ENCODE measurements at regions not wholly inside any gene's neighbourhood (a gene's known extent, or its start where the extent isn't known, plus 50 kb on each side); places are given as distances from the start of the nearest gene placed in this dataset.

DNA sequence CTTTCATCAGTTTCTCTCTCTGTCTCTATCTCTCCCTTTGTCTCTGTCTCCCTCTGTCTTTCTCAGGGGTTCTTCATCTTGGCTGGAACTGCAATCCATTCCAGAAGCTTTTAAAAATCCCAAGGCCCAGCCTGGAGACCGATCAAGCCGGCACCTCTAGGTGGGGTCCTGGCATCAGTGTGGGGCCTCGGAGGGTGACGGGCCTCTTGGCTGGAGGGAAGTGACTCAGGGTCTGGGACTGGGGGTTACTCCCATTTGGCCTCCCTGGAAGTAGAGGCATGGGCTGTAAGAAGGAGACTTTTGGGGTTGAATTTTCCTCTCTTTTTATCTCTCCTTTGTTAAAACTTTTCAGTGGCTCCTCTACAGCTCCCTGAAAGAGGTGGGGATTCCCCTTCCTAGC, 52.8 kb upstream of the OTOF start:
- FAIRE-seq = no peak
- Histone ChIP-seq H3K9ac (ENCODE audit: low read length in 3 of 3) (no peak overlapping the region), H3K4me1 (ENCODE audit: control insufficient read depth in 2 of 3, insufficient read depth in 2 of 3, low read depth in 1 of 3, low read length in 3 of 3) (no peaks in the 10 kb centered on the region), H3K36me3 (ENCODE audit: control insufficient read depth in 2 of 3, insufficient read depth in 3 of 3, low read length in 3 of 3) (no peaks in the 10 kb centered on the region), H3K9me3 (ENCODE audit: control insufficient read depth in 2 of 3, insufficient read depth in 1 of 3, low read length in 3 of 3) (no peaks in the 10 kb centered on the region), H3K27ac (ENCODE audit: low read depth in 2 of 2, low read length in 2 of 2) (no peak overlapping the region), H3K4me3 (ENCODE audit: low read length in 3 of 3) (no peak overlapping the region), H3K27me3 (ENCODE audit: control insufficient read depth, insufficient read depth, low read length) (no peaks in the 10 kb centered on the region)
- peak in 2 of 5 donors; percentile 10 to 31 for DNase-seq
- intact Hi-C loops (cut with DNase I) = no loop called here
- TF ChIP-seq, protein P1, sequence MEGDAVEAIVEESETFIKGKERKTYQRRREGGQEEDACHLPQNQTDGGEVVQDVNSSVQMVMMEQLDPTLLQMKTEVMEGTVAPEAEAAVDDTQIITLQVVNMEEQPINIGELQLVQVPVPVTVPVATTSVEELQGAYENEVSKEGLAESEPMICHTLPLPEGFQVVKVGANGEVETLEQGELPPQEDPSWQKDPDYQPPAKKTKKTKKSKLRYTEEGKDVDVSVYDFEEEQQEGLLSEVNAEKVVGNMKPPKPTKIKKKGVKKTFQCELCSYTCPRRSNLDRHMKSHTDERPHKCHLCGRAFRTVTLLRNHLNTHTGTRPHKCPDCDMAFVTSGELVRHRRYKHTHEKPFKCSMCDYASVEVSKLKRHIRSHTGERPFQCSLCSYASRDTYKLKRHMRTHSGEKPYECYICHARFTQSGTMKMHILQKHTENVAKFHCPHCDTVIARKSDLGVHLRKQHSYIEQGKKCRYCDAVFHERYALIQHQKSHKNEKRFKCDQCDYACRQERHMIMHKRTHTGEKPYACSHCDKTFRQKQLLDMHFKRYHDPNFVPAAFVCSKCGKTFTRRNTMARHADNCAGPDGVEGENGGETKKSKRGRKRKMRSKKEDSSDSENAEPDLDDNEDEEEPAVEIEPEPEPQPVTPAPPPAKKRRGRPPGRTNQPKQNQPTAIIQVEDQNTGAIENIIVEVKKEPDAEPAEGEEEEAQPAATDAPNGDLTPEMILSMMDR (IDR thresholded peaks at IDR 0.05; ENCODE audit: borderline replicate concordance, extremely low read depth, insufficient read depth) = no peak

DNA sequence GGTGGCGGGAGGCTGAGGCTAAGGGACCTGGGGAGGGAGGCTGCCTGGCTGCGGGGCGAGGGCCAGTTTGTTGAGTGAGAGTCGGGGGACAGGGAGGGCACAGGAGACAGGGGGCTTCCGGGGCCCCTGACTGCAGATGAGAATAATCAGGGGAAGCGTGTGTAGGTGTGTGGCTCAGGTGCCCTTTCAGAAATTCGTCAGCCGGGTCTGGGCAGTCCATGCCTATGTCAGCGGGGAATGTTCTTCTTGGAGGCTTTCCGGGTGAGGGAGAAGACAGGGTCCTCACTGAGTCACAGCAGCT, 52.3 kb upstream of the OTOF start:
- intact Hi-C loops (cut with DNase I) = no loop called here
- H3K4me3 ChIP-seq (ENCODE audit: low read length in 3 of 3) = no peak overlapping the region
- no peaks in the 10 kb centered on the region for H3K36me3 ChIP-seq (ENCODE audit: control insufficient read depth in 2 of 3, insufficient read depth in 3 of 3, low read length in 3 of 3)
- DNase-seq = peak in 2 of 5 donors; percentile 22 to 63
- no peak overlapping the region for H3K9ac ChIP-seq (ENCODE audit: low read length in 3 of 3)
- H3K9me3 ChIP-seq (ENCODE audit: control insufficient read depth in 2 of 3, insufficient read depth in 1 of 3, low read length in 3 of 3) = no peaks in the 10 kb centered on the region
- H3K27me3 ChIP-seq (ENCODE audit: control insufficient read depth, insufficient read depth, low read length) = no peaks in the 10 kb centered on the region
- TF ChIP-seq, protein P1 (IDR thresholded peaks at IDR 0.05; ENCODE audit: borderline replicate concordance, extremely low read depth, insufficient read depth) = no peak
- FAIRE-seq = no peak
- H3K27ac ChIP-seq (ENCODE audit: low read depth in 2 of 2, low read length in 2 of 2) = no peak overlapping the region
- no peaks in the 10 kb centered on the region for H3K4me1 ChIP-seq (ENCODE audit: control insufficient read depth in 2 of 3, insufficient read depth in 2 of 3, low read depth in 1 of 3, low read length in 3 of 3)

DNA sequence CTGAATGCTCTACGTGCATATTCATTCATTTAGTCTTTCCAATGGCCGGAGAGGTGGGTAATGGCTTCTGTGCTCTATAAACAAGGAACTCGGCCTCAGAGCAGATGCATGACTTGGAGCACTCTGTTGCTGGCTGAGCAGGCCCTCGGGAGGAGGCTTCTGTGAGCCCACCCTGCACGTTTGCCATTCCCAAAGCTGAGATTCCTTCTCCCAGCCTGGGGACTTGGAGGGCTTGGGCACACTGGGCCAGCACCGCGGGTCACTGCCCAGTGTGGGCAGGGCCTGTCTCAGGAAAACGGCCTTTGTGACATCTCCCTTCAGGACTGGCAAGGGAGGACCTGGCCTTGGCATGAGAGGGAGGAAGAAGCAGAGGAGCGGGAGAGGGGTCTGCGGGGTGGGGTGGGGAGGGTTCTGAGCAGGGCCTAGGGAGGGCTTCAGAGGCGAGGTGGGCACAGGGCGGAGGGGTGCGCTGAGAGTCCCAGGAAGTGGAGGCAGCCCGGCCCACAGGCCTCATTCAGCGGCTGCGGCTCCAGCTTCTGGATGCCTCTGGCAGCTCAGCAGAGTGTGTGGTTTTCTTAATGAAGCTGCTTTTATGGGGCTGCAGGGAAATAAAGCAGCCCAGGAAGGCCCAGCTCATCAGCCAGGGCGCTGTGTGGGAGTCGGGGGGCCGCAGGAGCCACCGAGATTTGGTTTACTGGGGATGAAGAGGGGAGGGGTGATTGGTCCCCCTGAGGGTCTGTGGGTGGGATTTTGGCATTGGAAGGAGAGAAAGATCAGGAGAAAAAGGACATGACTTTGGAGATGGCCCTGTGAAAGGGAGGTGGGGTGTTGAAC, 51.7 kb upstream of the OTOF start:
- Histone ChIP-seq H3K4me3 (ENCODE audit: low read length in 3 of 3) (no peak overlapping the region), H3K4me1 (ENCODE audit: control insufficient read depth in 2 of 3, insufficient read depth in 2 of 3, low read depth in 1 of 3, low read length in 3 of 3) (no peaks in the 10 kb centered on the region), H3K9ac (ENCODE audit: low read length in 3 of 3) (no peak overlapping the region), H3K27me3 (ENCODE audit: control insufficient read depth, insufficient read depth, low read length) (no peaks in the 10 kb centered on the region), H3K9me3 (ENCODE audit: control insufficient read depth in 2 of 3, insufficient read depth in 1 of 3, low read length in 3 of 3) (no peaks in the 10 kb centered on the region), H3K36me3 (ENCODE audit: control insufficient read depth in 2 of 3, insufficient read depth in 3 of 3, low read length in 3 of 3) (no peaks in the 10 kb centered on the region), H3K27ac (ENCODE audit: low read depth in 2 of 2, low read length in 2 of 2) (no peak overlapping the region)
- intact Hi-C loops (cut with DNase I) = no loop called here
- FAIRE-seq (no peak), DNase-seq (peak in 4 of 5 donors; percentile 29 to 43 (median 33))
- TF ChIP-seq, protein P1 (IDR thresholded peaks at IDR 0.05; ENCODE audit: borderline replicate concordance, extremely low read depth, insufficient read depth) = no peak
